NOMO-1 treated with DMSO at 0.1 percent for 48 hours (cell line): ENCODE measurements at regions not wholly inside any gene's neighbourhood (a gene's known extent, or its start where the extent isn't known, plus 50 kb on each side); places are given as distances from the start of the nearest gene placed in this dataset.
"Not testable (repeated sequence)": the region's sequence is repeated elsewhere in the genome, so short reads cannot be mapped to it uniquely, and the experiment has no call there.

Experiments used
- DNase-seq: peaks from one replicate; lab custom pipeline; 2025; ENCODE audit not compliant: unreplicated experiment; lab: John Stamatoyannopoulos, UW

DNA sequence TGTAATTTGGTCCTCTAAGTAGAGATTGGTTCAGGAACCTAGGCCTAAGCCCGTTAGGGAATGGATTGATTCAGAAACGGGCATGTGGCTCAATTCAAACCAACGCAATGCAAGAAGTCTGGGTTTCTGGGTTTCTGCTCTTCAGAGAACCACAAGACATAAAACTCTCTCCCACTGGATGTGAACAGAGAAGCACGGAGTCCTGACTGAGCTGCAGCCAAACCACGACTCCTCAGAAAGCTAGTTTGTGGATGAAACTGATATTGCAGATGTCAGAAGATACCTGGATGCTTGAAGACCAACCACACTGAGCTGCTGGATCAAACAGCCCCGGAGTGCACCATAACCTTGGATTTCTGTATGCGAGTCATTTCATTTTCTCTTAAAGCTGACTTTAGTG is 50.0 kb downstream of the SOD2 start:
- no peak for DNase-seq

DNA sequence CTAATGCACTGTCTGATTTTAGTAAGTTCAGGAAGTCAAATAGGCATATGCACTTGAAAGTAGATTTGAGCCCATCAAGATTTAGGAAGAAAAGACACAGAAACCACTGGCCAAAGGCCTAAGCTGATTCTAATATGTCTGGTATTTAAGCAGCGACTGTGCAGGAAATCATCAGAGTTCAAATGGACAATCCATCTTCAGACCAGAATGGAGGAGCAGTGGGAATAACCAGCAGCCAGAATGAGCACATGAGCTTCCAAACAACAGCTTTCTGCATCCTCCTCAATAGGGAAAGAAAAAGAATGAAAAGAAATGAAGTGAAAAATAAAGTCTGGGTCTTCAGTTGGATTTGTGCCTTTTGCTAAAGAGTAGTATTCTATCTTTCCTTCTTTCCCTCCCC is 50.6 kb downstream of the SOD2 start:
- no peak for DNase-seq

DNA sequence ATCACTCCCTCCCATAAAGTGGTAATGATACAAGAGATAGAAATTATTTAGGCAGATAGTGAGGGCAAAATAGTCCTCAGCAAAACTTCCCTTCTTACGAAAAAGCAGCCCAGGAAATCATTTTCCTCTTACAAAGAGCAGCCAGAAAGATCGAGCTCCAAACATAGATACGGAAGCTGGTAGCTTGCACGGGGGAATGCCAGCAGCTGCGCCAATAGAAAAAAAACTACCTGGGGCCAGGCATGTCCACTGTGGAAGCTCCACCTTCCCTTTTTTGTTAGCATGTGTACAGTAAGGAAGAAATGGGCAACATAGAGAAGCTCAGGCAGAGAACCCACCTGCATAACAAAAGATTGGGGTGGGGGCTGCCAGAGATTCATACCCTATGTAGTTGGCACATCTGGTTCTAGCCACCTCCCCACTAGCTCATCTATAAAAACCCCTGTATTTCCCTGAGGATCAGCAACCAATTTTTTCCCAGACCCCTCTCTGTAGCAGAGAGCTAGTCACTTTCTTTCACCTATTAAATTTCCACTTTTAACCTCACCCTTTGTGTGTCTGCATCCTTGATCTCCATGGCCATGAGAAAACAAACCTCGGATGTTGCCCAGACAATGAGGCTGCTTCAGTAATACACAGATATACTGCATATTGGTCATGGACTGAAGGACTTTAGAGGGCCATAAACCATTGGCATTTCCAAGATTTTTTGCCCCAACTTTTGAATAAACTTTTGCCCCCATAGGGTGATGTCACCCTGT is 52.1 kb downstream of the SOD2 start:
- DNase-seq: no peak

DNA sequence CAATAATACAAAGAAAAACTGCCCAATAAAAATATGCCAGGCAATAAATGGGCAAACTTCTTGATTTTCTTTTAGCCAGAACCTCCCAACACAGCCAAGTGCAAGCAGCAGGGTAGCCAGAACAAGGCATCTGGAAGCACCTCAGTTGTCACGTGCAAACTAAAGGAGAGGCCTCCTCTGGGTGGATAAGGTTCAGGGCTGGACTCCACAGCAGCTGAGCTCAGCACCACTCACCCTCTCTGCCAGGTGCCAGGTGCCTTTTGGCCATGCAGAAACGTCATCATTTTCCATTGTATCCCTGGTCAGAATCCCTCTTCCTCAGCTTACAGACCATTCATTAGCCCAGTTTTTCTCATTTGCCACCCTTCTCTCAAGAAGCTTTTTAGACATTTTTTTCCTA is 52.7 kb downstream of the SOD2 start:
- DNase-seq: no peak

DNA sequence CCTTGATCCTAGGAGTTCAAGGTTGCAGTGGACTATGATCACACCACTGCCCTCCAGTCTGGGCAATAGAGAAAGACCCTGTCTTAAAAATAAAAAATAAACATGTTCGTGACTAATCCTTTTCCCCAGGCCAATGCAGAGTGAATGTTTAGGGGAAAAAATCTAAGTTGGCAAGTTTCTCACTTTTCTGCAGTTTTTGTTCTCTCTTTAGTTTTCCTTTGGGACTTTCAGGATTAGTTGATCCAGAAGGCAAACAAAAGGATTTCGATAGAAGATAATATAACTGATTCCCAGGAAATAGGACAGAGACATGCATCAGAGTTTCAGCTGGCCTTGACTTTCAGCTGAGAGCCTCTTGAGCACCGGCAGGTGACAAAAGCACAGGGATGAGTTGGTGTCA is 53.3 kb downstream of the SOD2 start:
- no peak for DNase-seq

DNA sequence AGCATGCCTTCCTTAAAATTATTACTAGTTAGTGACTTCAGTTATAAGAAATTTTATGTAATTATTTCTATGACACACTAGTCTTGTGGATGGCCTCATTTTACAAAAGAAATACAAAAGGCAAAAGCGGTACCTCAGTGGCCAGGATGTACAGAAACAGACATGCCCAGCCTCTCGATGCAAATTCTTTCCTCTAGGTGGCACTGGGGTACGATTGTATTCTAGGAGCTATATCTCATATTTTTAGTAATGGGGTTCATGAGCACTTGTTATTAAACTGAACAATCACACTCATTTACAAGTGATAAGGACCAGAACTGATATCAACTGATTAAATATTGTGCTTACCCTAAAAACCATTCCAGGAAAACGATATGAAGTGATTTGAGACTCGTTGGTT is 59.8 kb downstream of the SOD2 start:
- DNase-seq: no peak

DNA sequence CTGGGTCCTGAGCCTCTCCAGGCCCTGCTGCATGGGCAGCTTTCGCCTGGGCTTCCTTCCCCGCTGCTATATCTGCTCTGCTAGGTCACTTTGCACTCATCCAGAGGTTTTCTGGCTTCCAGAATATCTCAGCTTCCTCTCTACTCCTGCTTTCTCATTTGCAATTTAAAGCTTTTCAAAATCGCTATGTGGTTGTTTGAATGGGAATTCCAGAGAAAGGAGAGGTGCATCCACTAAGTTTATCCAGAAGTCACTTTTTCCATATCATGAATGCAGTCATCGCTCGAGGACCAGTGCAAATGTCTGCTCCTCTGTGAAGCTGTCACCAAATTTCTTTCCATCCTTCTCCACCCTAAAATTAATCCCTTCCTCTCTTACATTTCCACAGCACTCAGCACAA is 61.2 kb downstream of the SOD2 start:
- DNase-seq: no peak

DNA sequence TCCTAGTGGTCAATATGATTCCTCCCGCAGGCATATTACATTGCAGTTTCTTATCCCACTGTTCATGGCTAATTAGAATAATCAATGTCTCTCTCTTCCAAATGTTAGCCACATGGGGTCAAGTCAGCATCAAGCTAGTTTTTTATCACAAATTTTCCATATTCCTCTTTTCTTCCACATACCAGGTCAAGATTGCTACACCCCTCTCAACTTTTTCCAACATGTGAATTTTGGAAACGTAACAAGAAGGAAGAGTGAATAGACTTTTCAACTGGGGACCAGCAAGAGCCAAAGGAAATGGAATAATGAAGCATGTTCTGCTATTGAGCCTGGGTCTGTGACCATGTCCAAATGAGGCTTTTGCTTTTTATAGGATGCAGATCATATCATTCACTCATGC is 65.1 kb downstream of the SOD2 start:
- DNase-seq: no peak

DNA sequence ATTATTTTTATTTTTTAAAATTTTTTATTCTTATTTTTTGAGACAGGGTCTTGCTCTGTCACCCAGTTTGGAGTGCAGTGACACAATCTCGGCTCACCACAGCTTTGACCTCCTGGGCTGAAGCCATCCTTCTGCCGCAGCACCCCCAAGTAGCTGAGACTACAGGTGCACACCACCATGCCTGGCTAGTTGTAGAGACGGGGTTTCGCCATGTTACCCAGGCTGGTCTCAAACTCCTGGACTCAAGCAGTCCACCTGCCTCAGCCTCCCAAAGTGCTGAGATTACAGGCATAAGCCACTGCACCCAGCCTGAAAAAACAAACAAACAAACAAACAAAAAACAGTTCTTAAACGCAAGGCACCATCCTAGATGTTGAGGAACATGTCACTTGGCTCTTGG is 66.5 kb downstream of the SOD2 start:
- not testable (repeated sequence) for DNase-seq

DNA sequence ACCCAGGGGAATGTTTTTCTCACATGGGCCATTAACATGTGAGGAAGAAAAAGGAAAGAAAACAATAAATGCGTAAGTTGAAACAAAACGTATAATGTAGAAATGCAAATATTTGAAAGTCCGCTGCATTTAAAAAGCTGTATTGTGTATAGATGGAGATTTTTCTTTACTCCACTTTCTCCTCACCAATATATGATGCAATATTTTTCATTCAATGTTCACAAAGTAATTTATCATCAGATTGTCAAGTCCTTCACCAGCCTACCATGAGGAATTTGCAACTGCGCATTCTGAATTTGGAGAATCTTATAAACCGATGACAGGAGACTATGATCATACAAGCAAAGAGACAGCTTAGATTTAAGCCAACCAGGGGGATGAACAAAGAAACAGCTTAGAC is 69.9 kb downstream of the SOD2 start:
- DNase-seq: no peak

DNA sequence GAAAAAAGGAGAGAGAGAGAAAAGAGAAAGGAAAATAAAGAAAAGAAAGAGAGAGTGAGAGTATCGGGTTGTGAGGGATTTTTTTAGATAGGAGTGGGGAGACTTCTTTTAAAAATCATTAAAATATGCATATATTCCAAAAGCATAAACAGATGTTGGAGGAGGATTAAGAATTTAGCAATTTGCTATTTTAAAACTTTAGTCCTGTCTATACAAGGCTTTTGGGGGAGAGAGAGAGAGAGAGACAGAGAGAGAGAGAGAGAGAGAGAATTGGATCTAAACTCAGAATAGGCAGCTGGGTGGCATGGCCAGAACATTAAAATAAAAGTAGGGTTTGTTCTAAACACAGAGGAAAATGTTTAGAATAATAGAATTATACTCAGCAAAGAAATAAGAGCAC is 72.1 kb downstream of the SOD2 start:
- no peak for DNase-seq

DNA sequence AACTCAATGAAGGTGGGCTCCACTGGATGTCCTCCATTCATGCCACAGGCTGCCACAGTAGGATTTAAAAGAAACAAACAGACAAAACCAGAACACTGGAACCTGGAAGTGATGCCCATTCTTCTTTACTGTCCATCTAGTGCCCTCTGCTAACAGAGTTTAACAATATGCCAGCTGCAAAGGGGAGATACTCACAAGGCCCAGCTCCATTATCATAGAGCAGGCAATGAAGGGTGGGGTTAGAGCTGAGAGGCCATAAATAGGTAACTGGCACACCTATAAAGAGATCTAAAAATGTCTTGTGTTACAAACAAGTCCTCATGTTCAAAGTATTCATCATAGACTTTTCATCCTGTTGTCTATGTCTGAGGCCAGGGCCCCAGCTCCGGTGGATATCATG is 75.6 kb downstream of the SOD2 start:
- no peak for DNase-seq

DNA sequence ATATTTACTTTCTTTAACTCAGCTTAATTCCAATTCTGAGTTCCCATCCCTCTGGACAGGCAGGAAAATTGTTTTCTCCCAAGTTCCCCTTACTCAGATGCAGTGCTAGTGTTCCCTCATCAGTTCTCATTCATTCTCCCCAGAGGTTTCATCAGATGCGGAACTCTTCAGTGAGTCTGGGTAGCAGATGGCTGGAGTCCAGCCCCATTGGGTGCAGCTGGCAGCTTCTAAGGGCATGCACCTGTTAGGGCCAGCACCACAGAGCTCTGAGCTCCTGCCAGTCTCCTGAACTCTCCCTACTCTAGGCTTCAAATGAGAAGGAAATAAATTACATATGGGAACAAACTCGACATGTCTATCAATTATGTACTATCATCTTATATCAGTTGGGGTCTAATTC is 76.6 kb downstream of the SOD2 start:
- DNase-seq: no peak

DNA sequence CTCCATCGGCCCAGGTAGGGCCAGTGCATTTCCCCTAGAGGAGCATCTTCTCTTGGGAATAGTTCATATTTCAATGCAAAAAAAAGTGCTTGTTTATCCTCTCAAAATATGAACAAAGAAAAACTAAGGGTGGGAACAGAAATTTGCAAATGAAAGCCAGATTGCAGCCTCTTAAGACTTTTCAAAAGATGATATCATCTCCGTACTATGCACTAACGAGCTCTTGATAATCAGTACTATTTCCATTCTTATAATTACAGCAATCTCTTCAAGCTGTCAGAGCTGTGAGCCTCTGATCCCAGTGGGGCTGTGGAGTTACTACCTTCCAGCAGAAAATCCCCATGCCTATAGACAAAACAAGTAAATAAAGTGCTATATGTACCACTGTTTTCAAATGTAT is 77.1 kb downstream of the SOD2 start:
- DNase-seq: no peak

DNA sequence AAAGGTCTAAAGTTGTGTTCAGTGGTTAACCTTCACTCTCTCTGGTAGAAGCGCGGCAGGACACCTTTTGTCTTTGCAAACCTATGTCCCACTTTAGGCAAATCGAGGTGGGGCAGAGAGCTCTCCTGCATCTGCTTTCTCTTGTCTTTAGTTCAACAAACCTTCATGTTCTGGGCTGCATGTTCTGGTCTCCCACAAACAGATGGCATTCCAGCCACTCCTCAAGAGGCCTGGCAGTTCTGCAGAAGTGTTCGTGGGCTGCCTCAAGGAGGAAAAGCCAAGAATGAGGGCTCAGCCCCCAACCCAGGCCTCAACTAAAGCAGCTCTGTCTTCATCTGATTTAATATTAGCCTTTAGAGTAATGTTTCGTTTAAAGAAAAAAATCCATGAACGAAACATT is 82.2 kb downstream of the SOD2 start:
- no peak for DNase-seq

DNA sequence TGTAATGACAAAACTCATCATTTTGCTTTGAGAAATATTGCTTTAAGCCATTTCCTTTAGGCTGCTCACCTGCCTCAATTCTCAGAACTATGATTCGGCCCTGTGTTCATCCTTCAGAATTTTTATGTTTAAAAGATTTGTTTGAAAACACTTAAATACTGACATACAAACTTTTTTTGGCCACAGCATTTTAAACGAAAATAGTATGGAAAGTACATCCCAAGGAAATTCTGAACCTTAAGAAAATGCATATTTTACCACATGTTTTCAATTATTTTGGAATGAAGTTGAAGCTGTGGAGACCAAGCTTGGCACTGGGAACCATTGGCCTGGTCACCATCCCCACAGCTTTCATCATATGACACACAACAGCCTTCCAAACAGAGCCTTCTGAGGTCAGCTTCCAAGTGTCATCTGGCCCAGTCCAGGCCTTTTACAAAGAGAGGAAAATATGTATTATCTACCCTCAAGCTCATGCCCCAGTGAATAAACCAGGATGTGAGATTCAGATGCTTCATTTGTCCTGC is 83.3 kb downstream of the SOD2 start:
- no peak for DNase-seq

DNA sequence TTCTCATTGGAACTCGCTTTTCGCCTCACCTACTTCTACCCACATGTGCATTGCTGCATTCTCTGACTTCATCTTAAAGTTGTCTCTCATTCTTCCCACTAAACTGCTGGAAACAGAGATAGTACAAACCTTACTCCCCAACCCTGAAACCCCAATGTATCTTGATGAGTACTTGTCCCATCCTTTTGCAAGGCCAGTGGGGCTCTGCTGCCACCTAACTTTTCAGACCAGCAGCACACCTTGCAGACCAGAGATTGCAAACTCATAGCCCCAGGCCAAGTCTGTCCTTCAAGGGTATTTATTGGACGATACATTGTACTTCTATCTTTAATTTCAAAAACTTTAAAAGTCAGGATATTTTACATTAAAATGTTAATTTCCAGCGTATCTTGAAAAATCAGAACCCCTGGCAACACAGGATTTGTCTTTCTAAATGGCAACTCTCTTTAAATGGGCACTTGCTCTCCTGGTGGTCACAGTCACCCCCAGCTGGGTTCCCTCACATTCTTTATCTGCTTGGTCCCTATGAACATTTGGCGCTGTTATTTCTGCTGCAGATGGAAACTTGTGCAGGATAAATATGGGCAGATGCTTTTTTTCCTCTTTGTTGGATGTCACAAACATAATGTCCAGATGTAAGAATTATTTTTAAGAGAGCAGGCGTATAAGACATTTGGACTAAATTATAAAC is 83.9 kb downstream of the SOD2 start:
- DNase-seq: peak; percentile 4

DNA sequence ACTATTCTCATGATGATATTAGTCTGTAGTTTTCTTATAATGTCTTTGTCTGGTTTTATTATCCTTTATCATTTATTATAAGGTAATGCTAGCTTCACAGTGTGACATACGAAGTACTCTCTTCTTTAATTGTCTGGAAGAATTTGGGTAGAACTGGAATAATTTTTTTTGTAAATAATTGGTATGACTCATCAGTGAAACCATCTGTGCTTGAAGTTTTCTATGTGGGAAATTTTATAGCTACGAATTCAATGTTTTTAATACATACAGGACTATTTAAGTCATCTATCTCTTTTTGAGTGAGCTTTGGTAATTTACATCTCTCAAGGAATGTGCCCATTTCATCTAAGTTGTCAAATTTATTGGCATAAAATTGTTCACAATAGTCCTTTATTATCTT is 86.3 kb downstream of the SOD2 start:
- DNase-seq: no peak

DNA sequence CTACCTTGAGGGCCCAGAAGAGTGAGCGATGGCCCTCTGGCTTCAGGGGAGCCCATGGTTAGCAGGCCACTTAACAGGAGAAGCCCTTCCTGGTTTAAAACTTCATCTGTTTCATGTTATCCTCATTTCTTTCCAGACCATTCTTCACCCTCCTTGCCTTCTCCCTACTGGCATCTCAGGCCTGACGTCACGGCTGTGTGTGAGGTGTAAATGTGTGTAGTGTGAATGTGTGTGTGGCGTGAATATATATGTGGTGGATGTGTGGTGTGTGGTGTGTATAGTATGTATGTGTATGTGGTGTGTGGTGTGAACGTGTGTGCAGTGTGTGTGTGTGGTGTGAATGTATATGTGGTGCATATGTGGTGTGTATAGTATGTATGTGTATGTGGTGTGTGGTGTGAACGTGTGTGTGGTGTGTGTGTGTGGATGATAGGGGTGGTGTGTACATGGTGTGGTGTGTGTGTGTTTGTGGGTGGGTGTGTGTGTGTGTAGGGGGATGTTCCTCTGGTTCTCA is 88.5 kb downstream of the SOD2 start:
- no peak for DNase-seq

DNA sequence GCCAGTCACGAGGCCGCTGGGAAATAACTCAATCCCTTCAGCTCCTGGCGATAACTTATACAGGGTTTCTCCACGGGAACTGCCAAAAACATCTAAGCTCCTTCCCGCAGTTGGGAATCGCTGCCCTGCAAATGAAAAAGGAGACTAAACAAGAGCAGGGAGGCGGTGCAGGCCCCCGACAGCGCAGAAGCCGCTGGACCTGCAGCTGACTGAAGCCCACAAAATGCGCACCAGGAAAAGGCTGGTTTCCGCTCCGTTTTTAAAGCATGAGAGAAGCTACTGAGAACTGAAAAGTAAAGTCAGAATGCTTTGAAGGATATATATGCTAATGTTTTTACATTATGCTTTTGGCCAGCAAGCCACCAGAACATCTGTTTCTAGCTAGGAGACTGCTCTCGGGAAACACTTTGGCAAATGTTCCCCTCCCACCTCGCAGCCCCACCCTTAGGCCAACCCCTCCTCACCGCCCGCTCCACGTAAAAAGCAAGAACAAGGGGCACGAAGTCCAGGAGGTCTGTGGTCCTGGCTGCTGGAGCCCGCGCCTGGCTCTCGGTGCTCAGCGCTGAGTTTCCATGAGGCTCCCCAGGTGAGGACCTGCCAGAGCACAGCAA is 90.5 kb downstream of the SOD2 start:
- DNase-seq: no peak

DNA sequence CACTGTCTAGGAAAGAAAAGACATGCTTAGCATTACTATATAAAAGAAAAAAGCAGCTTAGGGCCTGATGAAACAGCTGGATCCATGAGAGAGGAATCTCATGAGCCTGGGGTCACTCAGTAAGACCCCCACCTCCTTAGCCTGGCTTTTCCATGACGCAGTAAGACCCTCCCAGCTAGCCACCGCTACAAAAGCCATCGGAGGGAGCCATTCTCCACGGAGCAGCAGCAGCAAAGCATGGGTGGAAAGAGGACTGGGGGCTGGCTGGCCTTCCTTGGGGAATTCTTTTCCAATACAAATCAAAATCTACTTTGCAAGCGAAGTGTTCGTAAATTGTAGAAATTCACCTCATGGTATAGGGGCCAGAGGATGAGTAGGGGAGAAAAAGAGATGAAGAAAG is 91.8 kb downstream of the SOD2 start:
- no peak for DNase-seq

DNA sequence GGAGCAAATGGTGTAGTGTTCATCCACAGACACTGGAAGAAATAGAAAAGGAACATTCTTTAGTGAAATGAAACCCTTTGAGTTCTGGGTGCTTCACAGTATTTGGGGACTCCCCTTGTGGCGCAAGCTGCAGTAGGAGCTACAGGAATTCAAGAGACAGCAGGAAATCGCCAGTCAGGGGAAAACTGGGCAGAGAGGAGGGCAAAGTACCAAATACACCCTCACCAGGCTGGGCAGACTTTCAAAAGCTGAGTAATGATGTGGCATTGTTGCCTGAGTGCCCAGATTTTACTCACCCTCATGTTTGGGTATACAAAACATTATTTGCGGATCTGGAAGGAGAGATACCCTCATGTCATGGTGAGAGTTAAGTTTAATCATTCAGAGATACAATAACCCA is 97.9 kb downstream of the SOD2 start:
- no peak for DNase-seq
